ENCODE measurements at regions not wholly inside any gene's neighbourhood (a gene's known extent, or its start where the extent isn't known, plus 50 kb on each side); places are given as distances from the start of the nearest gene placed in this dataset.

GRCh38 chr2:8569332-8569930 is 112.4 kb upstream of the ID2 start:
- TF ChIP-seq TEAD4 (IDR thresholded peaks at IDR 0.05), result no peak
- no peak for TF ChIP-seq USF1 (IDR thresholded peaks at IDR 0.05)
- no peak for TF ChIP-seq EP300 (IDR thresholded peaks at IDR 0.05; ENCODE audit: borderline replicate concordance)
- TF ChIP-seq, protein P1, sequence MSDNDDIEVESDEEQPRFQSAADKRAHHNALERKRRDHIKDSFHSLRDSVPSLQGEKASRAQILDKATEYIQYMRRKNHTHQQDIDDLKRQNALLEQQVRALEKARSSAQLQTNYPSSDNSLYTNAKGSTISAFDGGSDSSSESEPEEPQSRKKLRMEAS (IDR thresholded peaks at IDR 0.05), result no peak
- TF ChIP-seq FOXM1 (IDR thresholded peaks at IDR 0.05; ENCODE audit: borderline replicate concordance, low read depth), result no peak

DNA sequence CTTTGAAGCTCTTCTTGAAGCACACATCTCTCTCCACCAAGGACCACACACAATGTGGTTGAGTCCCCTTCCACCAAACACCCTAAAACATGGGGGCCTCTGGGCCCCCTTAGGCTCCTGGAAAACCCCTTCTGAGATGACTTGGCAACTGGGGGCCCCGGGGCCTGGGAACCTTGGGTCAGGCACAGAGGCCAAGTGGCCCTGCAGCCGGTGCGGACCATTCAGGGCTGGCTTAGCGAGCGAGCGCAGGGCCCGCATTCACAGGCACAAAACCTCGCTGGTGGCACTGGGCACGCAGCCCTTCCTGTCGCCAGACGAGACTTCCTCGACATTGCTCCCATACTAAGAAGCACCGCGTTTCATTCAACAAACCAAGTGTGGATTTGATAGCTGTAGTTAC is 111.2 kb upstream of the ID2 start:
- TF ChIP-seq CREB1 (IDR thresholded peaks at IDR 0.05; ENCODE audit: low read depth), result no peak
- TF ChIP-seq, protein P2, sequence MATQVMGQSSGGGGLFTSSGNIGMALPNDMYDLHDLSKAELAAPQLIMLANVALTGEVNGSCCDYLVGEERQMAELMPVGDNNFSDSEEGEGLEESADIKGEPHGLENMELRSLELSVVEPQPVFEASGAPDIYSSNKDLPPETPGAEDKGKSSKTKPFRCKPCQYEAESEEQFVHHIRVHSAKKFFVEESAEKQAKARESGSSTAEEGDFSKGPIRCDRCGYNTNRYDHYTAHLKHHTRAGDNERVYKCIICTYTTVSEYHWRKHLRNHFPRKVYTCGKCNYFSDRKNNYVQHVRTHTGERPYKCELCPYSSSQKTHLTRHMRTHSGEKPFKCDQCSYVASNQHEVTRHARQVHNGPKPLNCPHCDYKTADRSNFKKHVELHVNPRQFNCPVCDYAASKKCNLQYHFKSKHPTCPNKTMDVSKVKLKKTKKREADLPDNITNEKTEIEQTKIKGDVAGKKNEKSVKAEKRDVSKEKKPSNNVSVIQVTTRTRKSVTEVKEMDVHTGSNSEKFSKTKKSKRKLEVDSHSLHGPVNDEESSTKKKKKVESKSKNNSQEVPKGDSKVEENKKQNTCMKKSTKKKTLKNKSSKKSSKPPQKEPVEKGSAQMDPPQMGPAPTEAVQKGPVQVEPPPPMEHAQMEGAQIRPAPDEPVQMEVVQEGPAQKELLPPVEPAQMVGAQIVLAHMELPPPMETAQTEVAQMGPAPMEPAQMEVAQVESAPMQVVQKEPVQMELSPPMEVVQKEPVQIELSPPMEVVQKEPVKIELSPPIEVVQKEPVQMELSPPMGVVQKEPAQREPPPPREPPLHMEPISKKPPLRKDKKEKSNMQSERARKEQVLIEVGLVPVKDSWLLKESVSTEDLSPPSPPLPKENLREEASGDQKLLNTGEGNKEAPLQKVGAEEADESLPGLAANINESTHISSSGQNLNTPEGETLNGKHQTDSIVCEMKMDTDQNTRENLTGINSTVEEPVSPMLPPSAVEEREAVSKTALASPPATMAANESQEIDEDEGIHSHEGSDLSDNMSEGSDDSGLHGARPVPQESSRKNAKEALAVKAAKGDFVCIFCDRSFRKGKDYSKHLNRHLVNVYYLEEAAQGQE (IDR thresholded peaks at IDR 0.05; ENCODE audit: low read depth), result no peak
- no peak for TF ChIP-seq EGR1 (IDR thresholded peaks at IDR 0.05)
- no peak for TF ChIP-seq USF1 (IDR thresholded peaks at IDR 0.05)
- no peak for TF ChIP-seq RAD21 (IDR thresholded peaks at IDR 0.05; ENCODE audit: low read depth)
- no peak for TF ChIP-seq YY1 (IDR thresholded peaks at IDR 0.05; ENCODE audit: low read depth)
- no peak for TF ChIP-seq NFIC (IDR thresholded peaks at IDR 0.05)
- no peak for TF ChIP-seq TCF12 (IDR thresholded peaks at IDR 0.05; ENCODE audit: low read depth)
- no peak for TF ChIP-seq TEAD4 (IDR thresholded peaks at IDR 0.05)
- TF ChIP-seq TAF1 (IDR thresholded peaks at IDR 0.05; ENCODE audit: low read depth), result no peak
- TF ChIP-seq, protein P1 (IDR thresholded peaks at IDR 0.05), result no peak
- TF ChIP-seq CEBPB (IDR thresholded peaks at IDR 0.05), result no peak
- TF ChIP-seq ZBTB7A (IDR thresholded peaks at IDR 0.05; ENCODE audit: low read depth), result no peak
- no peak for TF ChIP-seq EP300 (IDR thresholded peaks at IDR 0.05; ENCODE audit: borderline replicate concordance)
- no peak for TF ChIP-seq FOXM1 (IDR thresholded peaks at IDR 0.05; ENCODE audit: borderline replicate concordance, low read depth)

DNA sequence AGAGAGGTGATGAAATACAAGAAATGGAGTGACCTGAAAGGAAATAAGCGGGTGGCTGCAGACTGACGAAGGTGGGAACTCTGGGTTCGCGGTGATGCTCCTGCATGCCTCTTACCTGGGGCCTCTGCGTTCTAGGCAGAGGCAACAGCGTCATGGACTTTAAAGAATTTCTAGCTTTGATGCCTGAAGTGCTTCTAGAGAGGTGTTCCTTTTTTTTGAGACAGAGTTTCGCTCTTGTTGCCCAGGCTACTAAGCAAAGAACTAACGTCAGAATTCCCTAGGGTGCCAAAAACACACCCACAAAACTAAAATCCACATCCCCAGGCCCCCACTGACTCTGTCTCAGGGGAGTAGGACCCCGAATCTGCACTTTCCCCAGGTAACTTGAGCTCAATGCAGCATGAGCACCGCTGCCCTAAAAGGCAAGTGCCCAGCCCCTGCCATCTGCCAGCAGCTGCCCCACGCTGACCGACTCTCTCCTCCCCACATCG is 110.5 kb upstream of the ID2 start:
- TF ChIP-seq EGR1 (IDR thresholded peaks at IDR 0.05), result no peak
- TF ChIP-seq TAF1 (IDR thresholded peaks at IDR 0.05; ENCODE audit: low read depth), result no peak
- TF ChIP-seq CREB1 (IDR thresholded peaks at IDR 0.05; ENCODE audit: low read depth), result no peak
- TF ChIP-seq USF1 (IDR thresholded peaks at IDR 0.05), result no peak
- TF ChIP-seq TEAD4 (IDR thresholded peaks at IDR 0.05), result no peak
- no peak for TF ChIP-seq NFIC (IDR thresholded peaks at IDR 0.05)
- TF ChIP-seq FOXM1 (IDR thresholded peaks at IDR 0.05; ENCODE audit: borderline replicate concordance, low read depth), result no peak
- no peak for TF ChIP-seq YY1 (IDR thresholded peaks at IDR 0.05; ENCODE audit: low read depth)
- no peak for TF ChIP-seq CEBPB (IDR thresholded peaks at IDR 0.05)
- TF ChIP-seq TCF12 (IDR thresholded peaks at IDR 0.05; ENCODE audit: low read depth), result no peak

- no peak for TF ChIP-seq EP300 (IDR thresholded peaks at IDR 0.05; ENCODE audit: borderline replicate concordance)
- no peak for TF ChIP-seq CEBPB (IDR thresholded peaks at IDR 0.05)
- no peak for TF ChIP-seq CREB1 (IDR thresholded peaks at IDR 0.05; ENCODE audit: low read depth)
- no peak for TF ChIP-seq TAF1 (IDR thresholded peaks at IDR 0.05; ENCODE audit: low read depth)
- no peak for TF ChIP-seq TEAD4 (IDR thresholded peaks at IDR 0.05)
- TF ChIP-seq RAD21 (IDR thresholded peaks at IDR 0.05; ENCODE audit: low read depth), result no peak
- TF ChIP-seq USF1 (IDR thresholded peaks at IDR 0.05), result no peak
- TF ChIP-seq NFIC (IDR thresholded peaks at IDR 0.05), result no peak
- no peak for TF ChIP-seq EGR1 (IDR thresholded peaks at IDR 0.05)
- TF ChIP-seq, protein P1 (IDR thresholded peaks at IDR 0.05), result no peak
Observed at GRCh38 chr2:8571792-8572499, 109.9 kb upstream of the ID2 start.

DNA sequence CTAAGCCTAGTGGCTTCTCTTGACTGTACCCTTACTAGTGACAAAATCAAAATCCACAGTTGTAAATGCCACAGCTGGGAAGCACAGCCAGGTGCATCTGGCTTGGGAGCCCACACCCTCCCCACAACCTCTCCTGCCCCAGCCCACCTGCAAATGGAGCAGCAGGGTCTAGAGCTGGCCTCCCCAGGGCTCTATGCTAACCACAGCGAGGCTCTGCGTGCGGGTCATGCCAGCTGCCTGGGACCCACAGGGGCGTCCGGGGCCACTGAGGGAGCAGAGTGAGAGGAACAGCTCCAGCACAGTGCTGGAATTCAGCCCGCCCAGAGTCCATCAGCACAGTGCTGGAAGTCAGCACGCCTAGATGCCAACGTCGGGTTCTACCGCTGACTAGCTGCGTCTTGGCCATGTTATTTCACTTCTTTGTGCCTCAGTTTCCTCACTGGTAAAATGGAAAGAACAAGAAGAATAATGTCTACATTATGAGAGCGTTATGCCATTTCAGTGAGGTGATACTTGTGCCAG is 109.1 kb upstream of the ID2 start:
- no peak for TF ChIP-seq ZBTB7A (IDR thresholded peaks at IDR 0.05; ENCODE audit: low read depth)
- TF ChIP-seq FOXM1 (IDR thresholded peaks at IDR 0.05; ENCODE audit: borderline replicate concordance, low read depth), result no peak
- TF ChIP-seq, protein P1 (IDR thresholded peaks at IDR 0.05), result no peak
- no peak for TF ChIP-seq RAD21 (IDR thresholded peaks at IDR 0.05; ENCODE audit: low read depth)
- TF ChIP-seq YY1 (IDR thresholded peaks at IDR 0.05; ENCODE audit: low read depth), result no peak
- no peak for TF ChIP-seq CREB1 (IDR thresholded peaks at IDR 0.05; ENCODE audit: low read depth)
- no peak for TF ChIP-seq EGR1 (IDR thresholded peaks at IDR 0.05)
- no peak for TF ChIP-seq CEBPB (IDR thresholded peaks at IDR 0.05)
- no peak for TF ChIP-seq NFIC (IDR thresholded peaks at IDR 0.05)
- no peak for TF ChIP-seq TAF1 (IDR thresholded peaks at IDR 0.05; ENCODE audit: low read depth)
- no peak for TF ChIP-seq EP300 (IDR thresholded peaks at IDR 0.05; ENCODE audit: borderline replicate concordance)
- TF ChIP-seq, protein P2 (IDR thresholded peaks at IDR 0.05; ENCODE audit: low read depth), result no peak
